Activated CD4-positive, alpha-beta T cell treated with anti-CD3 and anti-CD28 coated beads for 36 hours (primary cell): ENCODE measurements at regions not wholly inside any gene's neighbourhood (a gene's known extent, or its start where the extent isn't known, plus 50 kb on each side); places are given as distances from the start of the nearest gene placed in this dataset.

ENCODE experiments used
- ATAC-seq: fragments of 200-7000 bp; cut with Tn5 transposase; one replicate; pipeline ENCODE4 v1.10.0; 2021; ENCODE audit warnings: mild to moderate bottlenecking, moderate library complexity
- CTCF ChIA-PET: fragments of 350-600 bp; sonication (Branson Sonifier 250); formaldehyde crosslinking; loops from one replicate; lab custom pipeline; 2021; ENCODE audit warnings: antibody characterized with exemption; lab: Charles Lee
- POLR2A ChIA-PET: fragments of 350-600 bp; sonication (Branson Sonifier 250); formaldehyde crosslinking; loops from one replicate; lab custom pipeline; 2021; ENCODE audit warnings: antibody characterized with exemption, inconsistent platforms; lab: Charles Lee
- DNase-seq: peaks from one replicate; pipeline ENCODE4 v3.0.0-alpha.2; 2020
- H3K27ac Mint-ChIP-seq: one replicate; pipeline ENCODE4 v1.8.0; 2021; ENCODE audit warnings: mixed read lengths
- H3K27me3 Mint-ChIP-seq: one replicate; pipeline ENCODE4 v1.8.0; 2021; ENCODE audit warnings: mixed read lengths
- H3K36me3 Mint-ChIP-seq: one replicate; pipeline ENCODE4 v1.8.0; 2021; ENCODE audit warnings: low read depth, mixed read lengths
- H3K4me1 Mint-ChIP-seq: one replicate; pipeline ENCODE4 v1.8.0; 2021; ENCODE audit warnings: mixed read lengths
- H3K4me3 Mint-ChIP-seq: one replicate; pipeline ENCODE4 v1.8.0; 2021; ENCODE audit warnings: mild to moderate bottlenecking, moderate library complexity, mixed read lengths
- H3K9me3 Mint-ChIP-seq: one replicate; pipeline ENCODE4 v1.8.0; 2021; ENCODE audit warnings: low read depth, mixed read lengths
- intact Hi-C, 2 experiments: fragments of 100-400 bp; cut with DNase I in 1 of 2; cut with micrococcal nuclease in 1 of 2; formaldehyde crosslinking; loops; one replicate each; pipeline versions ENCODE4 v1.14.2 to v1.15.1; 2022 to 2024; cut with DNase I, micrococcal nuclease

GRCh38 chr6:167652042-167652700 lies 174.5 kb upstream of the AFDN start:
- CTCF ChIA-PET = no interaction called here
- H3K27ac Mint-ChIP-seq = no peak overlapping the region
- ATAC-seq (no peak), DNase-seq (no peak)
- H3K4me1 Mint-ChIP-seq = no peaks in the 10 kb centered on the region
- H3K36me3 Mint-ChIP-seq = no peaks in the 10 kb centered on the region
- intact Hi-C loops = no loop called here
- H3K27me3 Mint-ChIP-seq = peaks cover 11% of the 10 kb centered on the region
- H3K9me3 Mint-ChIP-seq = no peaks in the 10 kb centered on the region
- POLR2A ChIA-PET = no interaction called here
- H3K4me3 Mint-ChIP-seq = no peak overlapping the region

- ChIA-PET CTCF (no interaction called here), POLR2A (no interaction called here)
- H3K4me3 Mint-ChIP-seq = no peak overlapping the region
- no peak for ATAC-seq
- H3K4me1 Mint-ChIP-seq = no peaks in the 10 kb centered on the region
- intact Hi-C loops = no loop called here
- no peak for DNase-seq
- no peak overlapping the region for H3K27ac Mint-ChIP-seq
- H3K36me3 Mint-ChIP-seq = no peaks in the 10 kb centered on the region
- peaks cover 10% of the 10 kb centered on the region for H3K27me3 Mint-ChIP-seq
- H3K9me3 Mint-ChIP-seq = no peaks in the 10 kb centered on the region
Observed at GRCh38 chr6:167652701-167653095, 174.0 kb upstream of the AFDN start.

- no peak for ATAC-seq
Observed at GRCh38 chr6:167653561-167653960, 173.2 kb upstream of the AFDN start.

GRCh38 chr6:167654389-167654788 lies 172.3 kb upstream of the AFDN start:
- no peaks in the 10 kb centered on the region for H3K4me1 Mint-ChIP-seq
- ChIA-PET POLR2A (no interaction called here), CTCF (no interaction called here)
- H3K27ac Mint-ChIP-seq = no peak overlapping the region
- intact Hi-C loops = no loop called here
- H3K4me3 Mint-ChIP-seq = no peak overlapping the region
- no peaks in the 10 kb centered on the region for H3K36me3 Mint-ChIP-seq
- peaks cover 3% of the 10 kb centered on the region for H3K9me3 Mint-ChIP-seq
- ATAC-seq (no peak), DNase-seq (no peak)
- H3K27me3 Mint-ChIP-seq = peaks cover 6% of the 10 kb centered on the region

More at GRCh38 chr6:167653561-167653960, 173.2 kb upstream of the AFDN start:
- Mint-ChIP-seq H3K4me3 (no peak overlapping the region), H3K4me1 (no peaks in the 10 kb centered on the region), H3K27me3 (peaks cover 8% of the 10 kb centered on the region), H3K27ac (no peak overlapping the region), H3K9me3 (peaks cover 3% of the 10 kb centered on the region), H3K36me3 (no peaks in the 10 kb centered on the region)
- DNase-seq = no peak
- POLR2A ChIA-PET = no interaction called here
- CTCF ChIA-PET = no interaction called here
- intact Hi-C loops = no loop called here

- intact Hi-C loops = no loop called here
- Mint-ChIP-seq H3K36me3 (no peaks in the 10 kb centered on the region), H3K4me1 (no peaks in the 10 kb centered on the region), H3K27me3 (peaks cover 3% of the 10 kb centered on the region), H3K9me3 (peaks cover 3% of the 10 kb centered on the region), H3K4me3 (no peak overlapping the region), H3K27ac (no peak overlapping the region)
- CTCF ChIA-PET = no interaction called here
- no peak for DNase-seq
- no peak for ATAC-seq
- POLR2A ChIA-PET = no interaction called here
Observed at GRCh38 chr6:167655174-167655821, 171.4 kb upstream of the AFDN start.

GRCh38 chr6:167658106-167658505 lies 168.6 kb upstream of the AFDN start:
- peaks cover 3% of the 10 kb centered on the region for H3K9me3 Mint-ChIP-seq
- ATAC-seq (no peak), DNase-seq (no peak)
- ChIA-PET CTCF (no interaction called here), POLR2A (no interaction called here)
- H3K4me3 Mint-ChIP-seq = no peak overlapping the region
- no peaks in the 10 kb centered on the region for H3K4me1 Mint-ChIP-seq
- H3K27me3 Mint-ChIP-seq = peaks cover 3% of the 10 kb centered on the region
- H3K27ac Mint-ChIP-seq = no peak overlapping the region
- intact Hi-C loops = no loop called here
- H3K36me3 Mint-ChIP-seq = no peaks in the 10 kb centered on the region

- ChIA-PET CTCF (no interaction called here), POLR2A (no interaction called here)
- peaks cover 3% of the 10 kb centered on the region for H3K9me3 Mint-ChIP-seq
- H3K4me3 Mint-ChIP-seq = no peak overlapping the region
- H3K4me1 Mint-ChIP-seq = no peaks in the 10 kb centered on the region
- no peaks in the 10 kb centered on the region for H3K36me3 Mint-ChIP-seq
- no peak overlapping the region for H3K27ac Mint-ChIP-seq
- no peaks in the 10 kb centered on the region for H3K27me3 Mint-ChIP-seq
- ATAC-seq (no peak), DNase-seq (no peak)
- intact Hi-C loops = no loop called here
Observed at GRCh38 chr6:167659046-167659445, 167.7 kb upstream of the AFDN start.

- Mint-ChIP-seq H3K9me3 (peaks cover 3% of the 10 kb centered on the region), H3K27ac (no peak overlapping the region), H3K27me3 (peaks cover 2% of the 10 kb centered on the region), H3K36me3 (no peaks in the 10 kb centered on the region), H3K4me3 (no peak overlapping the region), H3K4me1 (no peaks in the 10 kb centered on the region)
- intact Hi-C loops = no loop called here
- ChIA-PET CTCF (no interaction called here), POLR2A (no interaction called here)
- DNase-seq (no peak), ATAC-seq (no peak)
Observed at GRCh38 chr6:167660424-167660823, 166.3 kb upstream of the AFDN start.

- H3K4me3 Mint-ChIP-seq = no peak overlapping the region
- H3K27me3 Mint-ChIP-seq = peaks cover 2% of the 10 kb centered on the region
- H3K27ac Mint-ChIP-seq = no peak overlapping the region
- ChIA-PET POLR2A (no interaction called here), CTCF (no interaction called here)
- no peaks in the 10 kb centered on the region for H3K4me1 Mint-ChIP-seq
- no peaks in the 10 kb centered on the region for H3K36me3 Mint-ChIP-seq
- DNase-seq (no peak), ATAC-seq (no peak)
- intact Hi-C loops = no loop called here
- peaks cover 3% of the 10 kb centered on the region for H3K9me3 Mint-ChIP-seq
Observed at GRCh38 chr6:167660944-167661551, 165.7 kb upstream of the AFDN start.

- ATAC-seq (no peak), DNase-seq (no peak)
- no peaks in the 10 kb centered on the region for H3K36me3 Mint-ChIP-seq
- no peaks in the 10 kb centered on the region for H3K4me1 Mint-ChIP-seq
- CTCF ChIA-PET = no interaction called here
- H3K27me3 Mint-ChIP-seq = peaks cover 2% of the 10 kb centered on the region
- POLR2A ChIA-PET = no interaction called here
- H3K9me3 Mint-ChIP-seq = peaks cover 3% of the 10 kb centered on the region
- H3K27ac Mint-ChIP-seq = no peak overlapping the region
- intact Hi-C loops = no loop called here
- no peak overlapping the region for H3K4me3 Mint-ChIP-seq
Observed at GRCh38 chr6:167661552-167662044, 165.1 kb upstream of the AFDN start.

GRCh38 chr6:167662075-167662880 lies 164.4 kb upstream of the AFDN start:
- ATAC-seq = no peak
- no peak overlapping the region for H3K4me3 Mint-ChIP-seq
- H3K27ac Mint-ChIP-seq = no peak overlapping the region
- POLR2A ChIA-PET = no interaction called here
- H3K36me3 Mint-ChIP-seq = no peaks in the 10 kb centered on the region
- CTCF ChIA-PET = no interaction called here
- peaks cover 3% of the 10 kb centered on the region for H3K9me3 Mint-ChIP-seq
- DNase-seq = no peak
- intact Hi-C loops = no loop called here
- peaks cover 2% of the 10 kb centered on the region for H3K27me3 Mint-ChIP-seq
- no peaks in the 10 kb centered on the region for H3K4me1 Mint-ChIP-seq
